Endothelial cell of umbilical vein (primary cell): ENCODE measurements at regions not wholly inside any gene's neighbourhood (a gene's known extent, or its start where the extent isn't known, plus 50 kb on each side); places are given as distances from the start of the nearest gene placed in this dataset.

Experiments
- EZH2 ChIP-seq: IDR thresholded peaks from 2 replicates; pipeline ENCODE4 v1.6.1; 2012; ENCODE audit warnings: borderline replicate concordance, low read depth, mild to moderate bottlenecking, moderate library complexity, low read length, inconsistent platforms; ENCODE audit not compliant: severe bottlenecking
- GATA2 ChIP-seq: IDR thresholded peaks from 2 replicates; pipeline ENCODE4 v1.7.0; 2011; ENCODE audit warnings: low read depth, mild to moderate bottlenecking, moderate library complexity, mixed read lengths, low read length; ENCODE audit not compliant: insufficient read length, insufficient read depth
- POLR2A ChIP-seq: IDR thresholded peaks from 2 replicates; pipeline ENCODE4 v1.6.1; 2012; ENCODE audit warnings: low read depth, mild to moderate bottlenecking, control low read depth, low read length
- TF ChIP-seq, protein P1 (sequence below), 2 donors: IDR thresholded peaks; 1 replicate in 1 of 2; 2 replicates in 1 of 2; pipeline ENCODE4 v1.5.1; 2011; ENCODE audit warnings: low read length in 2 of 2, mild to moderate bottlenecking in 2 of 2, moderate library complexity in 2 of 2, control low read depth in 1 of 2, inconsistent platforms in 1 of 2, low read depth in 1 of 2; ENCODE audit not compliant: insufficient read depth in 1 of 2; ENCODE audit errors: extremely low read depth in 1 of 2

DNA sequence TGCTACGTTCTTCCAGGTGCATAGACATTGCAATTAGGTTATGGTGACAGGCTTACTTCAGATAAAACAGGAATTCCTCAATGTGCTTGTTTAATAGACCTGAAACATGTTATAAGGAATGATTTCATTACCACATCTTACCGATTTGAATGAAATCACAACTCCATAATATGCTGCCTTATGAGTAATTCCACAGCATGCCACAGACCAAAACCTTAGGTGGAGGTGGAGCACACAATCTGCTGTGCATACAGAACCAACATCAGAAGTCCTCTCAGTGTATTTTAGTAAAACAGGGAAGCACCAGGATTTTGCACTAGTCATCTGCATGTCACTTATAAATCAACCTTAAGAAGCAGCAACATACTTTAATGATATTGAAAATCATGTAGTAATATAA lies 148.9 kb upstream of the TSHZ2 start:
- TF ChIP-seq, protein P1, sequence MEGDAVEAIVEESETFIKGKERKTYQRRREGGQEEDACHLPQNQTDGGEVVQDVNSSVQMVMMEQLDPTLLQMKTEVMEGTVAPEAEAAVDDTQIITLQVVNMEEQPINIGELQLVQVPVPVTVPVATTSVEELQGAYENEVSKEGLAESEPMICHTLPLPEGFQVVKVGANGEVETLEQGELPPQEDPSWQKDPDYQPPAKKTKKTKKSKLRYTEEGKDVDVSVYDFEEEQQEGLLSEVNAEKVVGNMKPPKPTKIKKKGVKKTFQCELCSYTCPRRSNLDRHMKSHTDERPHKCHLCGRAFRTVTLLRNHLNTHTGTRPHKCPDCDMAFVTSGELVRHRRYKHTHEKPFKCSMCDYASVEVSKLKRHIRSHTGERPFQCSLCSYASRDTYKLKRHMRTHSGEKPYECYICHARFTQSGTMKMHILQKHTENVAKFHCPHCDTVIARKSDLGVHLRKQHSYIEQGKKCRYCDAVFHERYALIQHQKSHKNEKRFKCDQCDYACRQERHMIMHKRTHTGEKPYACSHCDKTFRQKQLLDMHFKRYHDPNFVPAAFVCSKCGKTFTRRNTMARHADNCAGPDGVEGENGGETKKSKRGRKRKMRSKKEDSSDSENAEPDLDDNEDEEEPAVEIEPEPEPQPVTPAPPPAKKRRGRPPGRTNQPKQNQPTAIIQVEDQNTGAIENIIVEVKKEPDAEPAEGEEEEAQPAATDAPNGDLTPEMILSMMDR (IDR thresholded peaks at IDR 0.05; ENCODE audit: extremely low read depth in 1 of 2, insufficient read depth in 1 of 2, low read depth in 1 of 2, low read length in 2 of 2) = no peak
- no peak for TF ChIP-seq POLR2A
- TF ChIP-seq GATA2 = no peak
- no peak for TF ChIP-seq EZH2
